Inflammatory macrophage treated with lipopolysaccharide for 1 hour (primary cell): ENCODE measurements at regions not wholly inside any gene's neighbourhood (a gene's known extent, or its start where the extent isn't known, plus 50 kb on each side); places are given as distances from the start of the nearest gene placed in this dataset.

Experiments used
- DNase-seq, 2 donors: peaks; one replicate each; pipeline ENCODE4 v3.0.0-alpha.2; 2020 to 2022

DNA sequence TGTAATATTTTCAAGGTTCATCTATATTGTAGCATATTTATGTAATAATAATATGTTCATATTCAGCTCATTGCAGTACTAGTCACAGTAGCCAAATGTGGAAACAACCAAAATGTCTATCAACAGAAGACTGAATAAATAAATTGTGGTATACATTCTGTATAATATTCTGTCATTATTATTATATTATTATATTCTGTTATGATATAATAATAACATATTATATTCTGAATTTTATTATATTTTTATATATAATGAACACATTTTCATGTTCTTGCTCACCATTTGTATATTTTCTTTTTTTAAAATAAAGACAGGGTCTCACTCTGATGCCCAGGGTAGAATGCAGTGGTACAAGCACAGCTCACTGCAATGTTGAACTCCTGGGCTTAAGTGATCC lies 91.2 kb upstream of the STARD3NL start:
- DNase-seq, result no peak

DNA sequence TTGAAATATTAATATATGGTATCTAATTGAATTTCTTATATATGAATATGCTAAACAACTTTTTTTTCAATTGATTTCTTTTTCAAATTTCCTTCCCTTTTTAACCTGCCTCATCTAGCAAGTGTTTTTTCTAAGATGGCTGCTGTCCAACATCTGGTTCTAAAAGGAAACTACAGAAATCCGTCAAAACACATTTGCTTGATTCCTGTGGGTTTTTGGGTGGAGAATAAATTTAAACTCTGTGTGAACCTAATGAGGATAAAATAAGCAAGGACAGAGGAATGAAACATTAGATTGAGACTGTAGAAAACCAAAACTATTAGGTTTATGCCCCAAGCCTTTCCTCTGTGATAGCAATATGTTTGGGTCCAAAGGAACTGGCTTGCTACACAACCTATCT lies 75.5 kb upstream of the STARD3NL start:
- no peak for DNase-seq

DNA sequence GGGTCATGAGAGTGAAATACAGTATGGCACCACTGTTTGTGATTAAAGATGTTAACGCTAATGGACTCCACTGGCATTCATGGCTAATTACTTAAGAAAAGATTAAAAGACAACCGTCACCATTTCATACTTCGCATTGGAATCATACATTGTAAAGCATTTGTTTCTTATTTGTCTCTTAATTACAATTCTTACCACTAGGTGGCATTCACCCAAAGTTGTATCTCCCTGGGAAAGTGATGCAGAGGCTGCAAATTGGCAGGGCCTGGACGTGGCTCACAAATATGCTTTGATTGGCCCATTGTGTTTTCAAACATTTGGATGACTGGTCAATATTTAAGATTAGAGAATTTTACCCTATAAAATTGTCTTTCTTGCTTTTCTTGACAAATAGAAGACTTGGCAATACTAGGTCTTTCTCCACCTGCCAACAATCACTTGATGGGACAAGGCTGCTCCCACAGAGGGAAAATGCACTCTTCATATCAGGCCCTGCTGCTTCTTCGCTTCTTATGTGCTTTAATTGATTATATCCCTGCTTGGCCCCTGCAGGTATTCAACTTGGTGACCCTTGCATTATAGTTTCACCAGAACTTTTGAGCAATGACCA lies 72.1 kb upstream of the STARD3NL start:
- peak; percentile 40 to 69 for DNase-seq

DNA sequence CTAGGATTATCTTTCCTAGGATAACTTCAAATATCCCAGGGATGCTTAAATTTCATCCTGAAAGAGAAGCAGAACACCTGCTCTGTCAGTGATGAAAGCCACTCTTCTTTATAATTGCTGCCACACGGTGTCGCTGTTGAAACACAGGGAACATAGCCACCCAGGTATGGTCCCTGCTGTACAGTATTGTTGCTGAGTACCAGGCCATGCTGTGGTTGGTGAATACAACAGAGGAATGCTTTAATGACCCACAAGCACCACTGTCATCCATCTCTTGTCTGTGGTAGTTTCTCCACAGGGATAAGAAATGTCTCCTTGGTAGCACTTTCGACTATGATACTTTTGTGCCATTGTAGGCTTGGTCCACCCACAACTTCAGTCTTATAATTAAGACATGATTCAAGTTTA lies 70.6 kb upstream of the STARD3NL start:
- peak; percentile 31 to 83 for DNase-seq

DNA sequence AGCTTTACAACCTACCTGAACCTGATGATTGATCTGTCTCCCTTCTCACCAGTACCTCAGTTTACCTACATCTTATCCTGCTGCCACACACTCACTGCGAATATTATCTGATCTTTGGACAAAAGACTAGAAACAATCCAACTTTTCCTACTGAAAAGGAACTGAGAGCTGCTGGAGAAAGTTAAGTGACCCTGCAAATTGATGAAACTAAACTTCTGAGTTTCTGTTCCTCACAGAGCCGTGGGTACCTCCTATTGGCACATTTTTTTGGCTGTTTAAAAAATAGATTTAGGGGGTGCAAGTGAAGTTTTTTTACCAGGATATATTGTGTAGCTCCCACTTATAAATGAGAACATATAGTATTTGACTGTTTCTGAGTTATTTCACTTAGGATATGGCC lies 66.0 kb upstream of the STARD3NL start:
- DNase-seq, result no peak

DNA sequence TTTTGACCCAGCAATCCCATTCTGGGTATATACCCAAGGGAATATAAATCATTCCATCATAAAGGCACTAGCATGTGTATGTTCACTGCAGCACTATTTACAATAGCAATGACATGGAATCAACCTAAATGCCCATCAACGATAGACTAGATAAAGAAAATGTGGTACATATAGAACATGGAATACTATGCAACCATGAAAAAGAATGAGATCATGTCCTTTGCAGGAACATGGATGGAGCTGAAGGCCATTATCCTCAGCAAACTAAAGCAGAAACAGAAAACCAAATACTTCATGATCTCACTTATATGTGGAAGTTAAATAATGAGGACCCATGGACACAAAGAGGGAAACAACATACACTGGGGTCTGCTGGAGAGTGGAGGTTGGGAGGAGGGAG lies 58.0 kb upstream of the STARD3NL start:
- DNase-seq, result no peak

DNA sequence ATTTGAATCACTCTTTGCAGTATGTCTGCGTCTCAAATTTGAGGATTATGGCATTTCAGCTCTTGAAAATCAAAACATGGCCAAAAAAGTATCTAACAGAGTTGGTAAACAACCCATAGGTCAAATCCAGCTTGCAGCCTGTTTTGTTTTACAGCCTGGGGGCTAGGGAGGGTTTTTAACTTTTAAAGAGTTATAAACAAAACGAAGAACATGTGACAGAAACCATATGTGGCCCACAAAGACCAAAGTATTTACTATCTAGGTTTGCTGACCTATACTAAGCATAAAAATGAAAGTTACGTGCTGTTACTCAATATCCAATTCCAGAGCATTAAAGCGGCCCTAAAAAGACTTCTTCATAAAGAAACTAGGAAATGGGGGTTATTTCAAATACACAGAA lies 55.5 kb upstream of the STARD3NL start:
- DNase-seq, result no peak

DNA sequence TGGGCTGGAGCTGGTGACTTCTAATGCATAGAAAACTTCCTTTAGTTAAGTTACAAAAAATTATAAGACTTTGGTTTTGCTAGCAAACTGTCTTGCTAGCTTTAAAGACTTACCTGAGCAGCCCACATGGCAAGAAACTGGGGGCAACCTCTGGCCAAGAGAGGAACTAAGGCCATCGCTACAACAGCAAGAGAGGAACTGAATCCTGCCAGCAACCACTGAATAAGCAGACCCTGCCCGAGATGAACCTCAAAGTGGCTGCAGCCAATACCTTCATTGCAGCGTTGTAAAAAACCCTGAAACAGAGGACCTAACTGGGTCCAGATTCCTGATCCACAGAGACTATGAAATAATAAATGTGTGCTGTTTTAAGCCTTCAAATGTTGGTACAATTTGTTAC lies 54.6 kb upstream of the STARD3NL start:
- no peak for DNase-seq

DNA sequence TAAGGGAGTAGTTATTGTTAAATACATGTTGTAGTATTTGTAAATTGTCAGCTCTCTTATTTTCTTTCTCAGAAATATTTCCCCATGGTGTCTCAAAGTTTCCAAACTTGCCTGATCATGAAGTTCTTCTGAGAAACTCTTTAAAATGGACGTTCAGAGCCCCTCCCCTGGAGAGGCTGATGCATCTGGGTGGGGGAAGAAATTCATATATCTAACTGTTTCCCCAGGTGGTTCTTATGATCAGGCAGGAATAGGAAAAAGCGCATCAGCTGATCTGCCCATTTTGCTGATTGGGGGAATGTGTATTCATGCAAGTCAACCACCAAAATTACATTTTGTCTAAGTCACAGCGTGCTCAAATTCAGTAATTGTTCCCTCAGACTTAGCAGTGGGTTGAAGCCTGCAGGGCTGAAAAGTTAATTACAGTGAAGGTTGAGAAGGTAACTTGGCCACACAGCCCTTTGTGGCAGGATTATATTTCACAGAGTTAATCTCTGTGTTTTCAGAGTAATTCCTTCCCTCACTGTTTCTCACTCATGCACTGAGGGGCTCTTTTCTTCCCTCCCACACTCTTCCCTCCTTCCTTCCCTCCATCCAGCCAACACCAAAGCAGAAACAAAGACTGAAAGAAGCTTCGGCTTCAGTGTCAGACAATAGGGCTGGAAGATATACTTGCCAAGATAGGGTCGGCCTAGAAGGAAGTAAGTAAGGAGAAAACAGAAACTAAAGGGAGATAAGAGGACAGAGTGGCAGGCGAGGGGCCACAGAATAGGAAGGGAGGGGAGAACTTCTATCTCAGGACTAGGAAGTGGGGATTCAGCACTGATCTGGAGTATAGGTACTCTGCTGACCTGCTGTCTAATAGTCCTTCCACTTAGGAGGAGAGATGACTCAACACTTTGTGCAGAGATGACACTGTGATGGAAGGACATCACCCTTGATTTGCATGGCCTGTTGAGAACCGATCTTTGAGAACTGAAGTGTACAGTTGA lies 50.5 kb upstream of the STARD3NL start:
- no peak for DNase-seq
